ENCODE measurements at regions not wholly inside any gene's neighbourhood (a gene's known extent, or its start where the extent isn't known, plus 50 kb on each side); places are given as distances from the start of the nearest gene placed in this dataset.

DNA sequence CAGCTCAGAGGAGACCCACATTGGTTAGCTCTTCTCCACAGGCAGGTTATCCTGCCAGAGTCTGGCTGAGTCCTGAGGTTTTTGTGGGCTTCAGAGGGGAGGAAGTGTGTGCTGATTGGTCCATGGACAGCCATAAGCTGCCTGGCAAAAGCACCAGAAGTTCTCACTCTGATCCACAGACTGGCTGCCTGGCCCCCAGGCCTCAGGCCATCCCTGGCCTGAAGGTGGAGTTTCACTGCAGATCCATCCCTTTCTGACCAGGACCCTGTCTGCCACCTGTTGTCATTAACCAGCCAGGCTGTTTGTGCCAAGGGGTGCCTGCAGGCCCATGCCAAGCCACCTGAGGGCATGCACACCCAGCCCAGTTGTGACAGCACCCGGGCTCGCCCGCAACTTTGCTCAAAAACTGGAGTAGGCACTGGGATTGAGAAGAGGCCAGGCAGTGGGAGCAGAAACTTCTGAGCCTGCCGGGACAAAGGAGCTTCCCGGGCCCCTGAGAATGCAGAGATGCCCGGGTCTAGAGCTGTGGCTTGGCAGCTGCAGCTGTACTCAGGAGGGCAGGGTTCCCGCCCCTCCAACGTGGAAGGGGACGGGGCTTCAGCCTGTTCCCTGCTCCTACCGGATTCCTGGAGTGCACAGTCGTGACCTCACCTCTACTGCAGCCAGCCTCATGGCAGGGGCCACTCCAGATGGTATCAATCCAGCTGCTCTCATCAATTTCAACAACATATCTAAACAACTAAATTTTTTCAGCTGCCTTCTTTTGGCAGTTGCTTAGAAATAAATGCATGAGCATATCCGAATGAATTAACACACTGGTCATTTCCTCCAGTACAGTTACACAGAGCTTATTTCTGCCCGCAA lies 1277.3 kb downstream of the SLC16A7 start:
- H3K27ac Mint-ChIP-seq = no peak overlapping the region
- H3K36me3 Mint-ChIP-seq = no peaks in the 10 kb centered on the region
- H3K9me3 Mint-ChIP-seq = no peaks in the 10 kb centered on the region
- H3K4me3 Mint-ChIP-seq = no peak overlapping the region
- no peaks in the 10 kb centered on the region for H3K27me3 Mint-ChIP-seq
- no peak for TF ChIP-seq CTCF (conservative IDR thresholded peaks at IDR 0.05)
- no peak for DNase-seq (ENCODE audit: extremely low spot score, unreplicated experiment)
- H3K4me1 Mint-ChIP-seq (ENCODE audit: unreplicated experiment) = no peaks in the 10 kb centered on the region

- no peak for TF ChIP-seq CTCF (conservative IDR thresholded peaks at IDR 0.05)
- H3K4me1 Mint-ChIP-seq (ENCODE audit: unreplicated experiment) = no peaks in the 10 kb centered on the region
- no peaks in the 10 kb centered on the region for H3K36me3 Mint-ChIP-seq
- no peaks in the 10 kb centered on the region for H3K9me3 Mint-ChIP-seq
- H3K27ac Mint-ChIP-seq = no peak overlapping the region
- H3K27me3 Mint-ChIP-seq = no peaks in the 10 kb centered on the region
- H3K4me3 Mint-ChIP-seq = no peak overlapping the region
- DNase-seq (ENCODE audit: extremely low spot score, unreplicated experiment) = no peak
Observed at GRCh38 chr12:60874091-60874490, 1278.3 kb downstream of the SLC16A7 start.

DNA sequence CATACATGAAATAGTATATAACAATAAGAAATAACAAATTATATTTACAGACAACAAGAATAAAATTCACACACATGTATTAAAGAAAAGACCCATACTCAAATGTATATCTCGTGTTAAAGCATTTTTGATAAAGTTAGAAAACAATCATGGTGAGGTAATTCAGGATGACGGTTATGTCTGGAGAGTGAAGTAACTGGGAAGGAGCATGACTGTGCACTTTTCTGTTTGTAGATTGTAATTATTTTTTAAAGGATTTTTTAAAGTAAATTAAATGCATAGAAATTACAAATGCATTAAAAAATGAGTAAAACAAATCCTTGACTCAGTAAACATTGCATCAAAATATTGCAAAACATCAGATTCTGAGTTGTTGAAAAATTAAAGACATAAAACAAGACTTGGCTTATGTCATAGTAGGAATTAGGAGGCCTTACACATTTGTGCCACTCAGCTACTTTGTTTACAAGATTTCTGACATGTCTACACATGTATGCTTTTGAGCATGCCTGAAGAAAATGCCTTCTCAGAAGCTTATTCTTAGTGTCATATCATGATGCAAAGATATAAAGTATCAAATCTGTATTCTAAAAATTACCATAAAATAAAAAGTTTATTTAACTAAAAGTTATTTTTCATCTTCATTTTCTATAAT lies 1325.1 kb downstream of the SLC16A7 start:
- no peak for TF ChIP-seq CTCF (conservative IDR thresholded peaks at IDR 0.05)
- H3K4me3 Mint-ChIP-seq = no peak overlapping the region
- H3K36me3 Mint-ChIP-seq = no peaks in the 10 kb centered on the region
- H3K9me3 Mint-ChIP-seq = no peaks in the 10 kb centered on the region
- no peaks in the 10 kb centered on the region for H3K4me1 Mint-ChIP-seq (ENCODE audit: unreplicated experiment)
- no peaks in the 10 kb centered on the region for H3K27me3 Mint-ChIP-seq
- DNase-seq (ENCODE audit: extremely low spot score, unreplicated experiment) = no peak
- H3K27ac Mint-ChIP-seq = no peak overlapping the region

DNA sequence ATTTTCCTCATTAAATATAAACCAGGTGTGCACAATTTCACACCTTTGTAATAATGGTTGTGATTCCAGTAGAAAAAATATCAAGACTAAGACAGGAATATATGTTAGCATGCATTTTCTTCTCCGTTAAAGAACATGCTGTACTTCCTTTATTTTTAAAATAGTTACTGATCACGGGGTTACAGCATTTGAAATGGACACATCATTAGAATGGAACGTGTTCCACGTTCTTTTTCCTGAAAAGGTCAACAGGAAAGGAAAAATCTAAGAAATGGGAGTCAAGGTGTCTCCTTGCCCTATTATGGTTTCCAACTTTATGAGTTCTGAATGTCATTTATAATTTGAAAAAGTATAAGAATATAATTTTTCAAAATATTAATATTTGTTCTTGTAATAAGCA lies 1325.7 kb downstream of the SLC16A7 start:
- H3K27ac Mint-ChIP-seq = no peak overlapping the region
- H3K9me3 Mint-ChIP-seq = no peaks in the 10 kb centered on the region
- no peaks in the 10 kb centered on the region for H3K36me3 Mint-ChIP-seq
- DNase-seq (ENCODE audit: extremely low spot score, unreplicated experiment) = no peak
- no peak overlapping the region for H3K4me3 Mint-ChIP-seq
- H3K4me1 Mint-ChIP-seq (ENCODE audit: unreplicated experiment) = no peaks in the 10 kb centered on the region
- no peak for TF ChIP-seq CTCF (conservative IDR thresholded peaks at IDR 0.05)
- H3K27me3 Mint-ChIP-seq = no peaks in the 10 kb centered on the region

DNA sequence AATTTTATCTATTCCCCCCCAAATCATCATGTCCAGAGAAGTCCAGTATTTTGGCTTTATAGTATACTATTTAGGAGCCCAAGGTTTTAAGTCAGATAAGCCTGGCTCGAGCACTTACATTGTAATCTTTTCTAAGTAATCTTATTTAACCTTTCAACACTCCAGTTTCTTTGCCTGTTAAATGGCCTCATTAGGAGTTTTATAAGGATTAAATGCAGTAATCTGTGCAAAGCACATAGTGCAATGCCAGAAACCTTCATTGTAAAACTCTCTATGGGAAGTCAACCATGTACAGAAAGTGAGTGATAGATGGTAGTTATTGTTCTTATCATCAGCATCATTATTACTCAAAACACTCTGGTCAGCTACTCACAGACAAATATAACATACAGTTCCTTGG lies 1330.4 kb downstream of the SLC16A7 start:
- TF ChIP-seq CTCF (conservative IDR thresholded peaks at IDR 0.05) = no peak
- Mint-ChIP-seq H3K27me3 (peaks cover 4% of the 10 kb centered on the region), H3K9me3 (no peaks in the 10 kb centered on the region), H3K4me3 (no peak overlapping the region), H3K36me3 (no peaks in the 10 kb centered on the region), H3K27ac (no peak overlapping the region), H3K4me1 (ENCODE audit: unreplicated experiment) (no peaks in the 10 kb centered on the region)
- no peak for DNase-seq (ENCODE audit: extremely low spot score, unreplicated experiment)
